ENCODE measurements at regions not wholly inside any gene's neighbourhood (a gene's known extent, or its start where the extent isn't known, plus 50 kb on each side); places are given as distances from the start of the nearest gene placed in this dataset.
A peak's percentile ranks its signal among the peaks of the same experiment; 100 is the strongest.

GRCh38 chr16:50480206-50480605 lies 68.0 kb upstream of the NKD1 start:
- no peaks in the 10 kb centered on the region for H3K27me3 ChIP-seq
- no peak overlapping the region for H3K9ac ChIP-seq (ENCODE audit: low read depth in 2 of 2, low read length in 2 of 2)
- intact Hi-C loops (cut with DNase I) = no loop called here
- H3K4me3 ChIP-seq = no peak overlapping the region
- no peaks in the 10 kb centered on the region for H3K9me3 ChIP-seq
- no peaks in the 10 kb centered on the region for H3K4me1 ChIP-seq
- TF ChIP-seq CTCF (IDR thresholded peaks at IDR 0.05) = no peak
- no peak overlapping the region for H3K27ac ChIP-seq
- H3K36me3 ChIP-seq = no peaks in the 10 kb centered on the region
- no peak for DNase-seq

GRCh38 chr16:50479771-50480170 lies 68.4 kb upstream of the NKD1 start:
- DNase-seq = no peak
- no peaks in the 10 kb centered on the region for H3K36me3 ChIP-seq
- H3K27ac ChIP-seq = no peak overlapping the region
- H3K27me3 ChIP-seq = no peaks in the 10 kb centered on the region
- H3K9ac ChIP-seq (ENCODE audit: low read depth in 2 of 2, low read length in 2 of 2) = no peak overlapping the region
- no peaks in the 10 kb centered on the region for H3K4me1 ChIP-seq
- intact Hi-C loops (cut with DNase I) = no loop called here
- H3K9me3 ChIP-seq = no peaks in the 10 kb centered on the region
- no peak overlapping the region for H3K4me3 ChIP-seq
- no peak for TF ChIP-seq CTCF (IDR thresholded peaks at IDR 0.05)

- H3K9me3 ChIP-seq = no peaks in the 10 kb centered on the region
- no peaks in the 10 kb centered on the region for H3K36me3 ChIP-seq
- no peak overlapping the region for H3K4me3 ChIP-seq
- no peak overlapping the region for H3K9ac ChIP-seq (ENCODE audit: low read depth in 2 of 2, low read length in 2 of 2)
- TF ChIP-seq CTCF (IDR thresholded peaks at IDR 0.05) = no peak
- no peaks in the 10 kb centered on the region for H3K27me3 ChIP-seq
- H3K4me1 ChIP-seq = no peaks in the 10 kb centered on the region
- intact Hi-C loops (cut with DNase I) = no loop called here
- H3K27ac ChIP-seq = no peak overlapping the region
- DNase-seq = peak; percentile 32
Measured at GRCh38 chr16:50478773-50479149, 69.4 kb upstream of the NKD1 start.

GRCh38 chr16:50478075-50478772 lies 70.0 kb upstream of the NKD1 start:
- no peak overlapping the region for H3K9ac ChIP-seq (ENCODE audit: low read depth in 2 of 2, low read length in 2 of 2)
- H3K27me3 ChIP-seq = no peaks in the 10 kb centered on the region
- intact Hi-C loops (cut with DNase I) = no loop called here
- DNase-seq = no peak
- H3K9me3 ChIP-seq = no peaks in the 10 kb centered on the region
- H3K4me1 ChIP-seq = no peaks in the 10 kb centered on the region
- no peak overlapping the region for H3K4me3 ChIP-seq
- H3K27ac ChIP-seq = no peak overlapping the region
- TF ChIP-seq CTCF (IDR thresholded peaks at IDR 0.05) = no peak
- no peaks in the 10 kb centered on the region for H3K36me3 ChIP-seq

- DNase-seq = no peak
- Histone ChIP-seq H3K9ac (ENCODE audit: low read depth in 2 of 2, low read length in 2 of 2) (no peak overlapping the region), H3K27me3 (no peaks in the 10 kb centered on the region), H3K27ac (no peak overlapping the region), H3K9me3 (no peaks in the 10 kb centered on the region), H3K4me1 (no peaks in the 10 kb centered on the region), H3K4me3 (no peak overlapping the region), H3K36me3 (no peaks in the 10 kb centered on the region)
- TF ChIP-seq CTCF (IDR thresholded peaks at IDR 0.05) = no peak
- intact Hi-C loops (cut with DNase I) = no loop called here
Measured at GRCh38 chr16:50476486-50477255, 71.5 kb upstream of the NKD1 start.
